H1 (cell line): ENCODE measurements at regions not wholly inside any gene's neighbourhood (a gene's known extent, or its start where the extent isn't known, plus 50 kb on each side); places are given as distances from the start of the nearest gene placed in this dataset.

Source experiments
- CBX5 ChIP-seq: fragments of 300-800, 300-1000 bp; sonication (generic); IDR thresholded peaks from 2 replicates; pipeline ENCODE4 v1.7.1; 2016; ENCODE audit warnings: antibody characterized with exemption, low read length, low read depth
- CHD1 ChIP-seq: IDR thresholded peaks from 2 replicates; pipeline ENCODE4 v1.6.1; 2012; ENCODE audit warnings: low read depth, low read length, improper control_type of control experiment
- MAFK ChIP-seq: IDR thresholded peaks from 2 replicates; pipeline ENCODE4 v1.6.1; 2012; ENCODE audit warnings: low read depth, mild to moderate bottlenecking, improper control_type of control experiment, low read length
- NRF1 ChIP-seq: IDR thresholded peaks from 2 replicates; pipeline ENCODE4 v1.6.1; 2011; ENCODE audit warnings: mild to moderate bottlenecking, low read depth, low read length, improper control_type of control experiment
- SUZ12 ChIP-seq: fragments of 200-600 bp; sonication (generic); IDR thresholded peaks from 2 replicates; pipeline ENCODE4 v1.6.1; 2012; ENCODE audit warnings: mild to moderate bottlenecking, inconsistent platforms, low read length, moderate library complexity, mixed read lengths
- TF ChIP-seq, protein P1 (sequence below), 3 experiments: IDR thresholded peaks; 1 replicate in 2 of 3; 2 replicates in 1 of 3; pipeline versions ENCODE4 v1.5.1 to v1.6.1; 2011; ENCODE audit warnings: low read length in 3 of 3, mild to moderate bottlenecking in 3 of 3, inconsistent platforms in 2 of 3, low read depth in 1 of 3, moderate library complexity in 1 of 3; ENCODE audit not compliant: insufficient read depth in 1 of 3; ENCODE audit errors: control extremely low read depth in 1 of 3
- TF ChIP-seq, protein P2 (sequence below): IDR thresholded peaks from 2 replicates; pipeline ENCODE4 v1.6.1; 2011; ENCODE audit warnings: low read depth, mild to moderate bottlenecking, low read length; ENCODE audit not compliant: insufficient read depth

GRCh38 chr5:164798110-164798509 lies 1292.7 kb downstream of the MAT2B start:
- TF ChIP-seq, protein P1, sequence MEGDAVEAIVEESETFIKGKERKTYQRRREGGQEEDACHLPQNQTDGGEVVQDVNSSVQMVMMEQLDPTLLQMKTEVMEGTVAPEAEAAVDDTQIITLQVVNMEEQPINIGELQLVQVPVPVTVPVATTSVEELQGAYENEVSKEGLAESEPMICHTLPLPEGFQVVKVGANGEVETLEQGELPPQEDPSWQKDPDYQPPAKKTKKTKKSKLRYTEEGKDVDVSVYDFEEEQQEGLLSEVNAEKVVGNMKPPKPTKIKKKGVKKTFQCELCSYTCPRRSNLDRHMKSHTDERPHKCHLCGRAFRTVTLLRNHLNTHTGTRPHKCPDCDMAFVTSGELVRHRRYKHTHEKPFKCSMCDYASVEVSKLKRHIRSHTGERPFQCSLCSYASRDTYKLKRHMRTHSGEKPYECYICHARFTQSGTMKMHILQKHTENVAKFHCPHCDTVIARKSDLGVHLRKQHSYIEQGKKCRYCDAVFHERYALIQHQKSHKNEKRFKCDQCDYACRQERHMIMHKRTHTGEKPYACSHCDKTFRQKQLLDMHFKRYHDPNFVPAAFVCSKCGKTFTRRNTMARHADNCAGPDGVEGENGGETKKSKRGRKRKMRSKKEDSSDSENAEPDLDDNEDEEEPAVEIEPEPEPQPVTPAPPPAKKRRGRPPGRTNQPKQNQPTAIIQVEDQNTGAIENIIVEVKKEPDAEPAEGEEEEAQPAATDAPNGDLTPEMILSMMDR (IDR thresholded peaks at IDR 0.05; ENCODE audit: control extremely low read depth in 1 of 3, insufficient read depth in 1 of 3, low read depth in 1 of 3, low read length in 3 of 3), result no peak
- TF ChIP-seq, protein P2, sequence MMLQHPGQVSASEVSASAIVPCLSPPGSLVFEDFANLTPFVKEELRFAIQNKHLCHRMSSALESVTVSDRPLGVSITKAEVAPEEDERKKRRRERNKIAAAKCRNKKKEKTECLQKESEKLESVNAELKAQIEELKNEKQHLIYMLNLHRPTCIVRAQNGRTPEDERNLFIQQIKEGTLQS, result no peak
- TF ChIP-seq SUZ12, result no peak
- TF ChIP-seq MAFK, result no peak
- TF ChIP-seq CHD1, result no peak
- TF ChIP-seq NRF1, result no peak
- no peak for TF ChIP-seq CBX5
